Neuronal stem cell (in vitro differentiated cells): ENCODE measurements at regions not wholly inside any gene's neighbourhood (a gene's known extent, or its start where the extent isn't known, plus 50 kb on each side); places are given as distances from the start of the nearest gene placed in this dataset.

Experiments
- DNase-seq: peaks from one replicate; pipeline ENCODE4 v3.0.0-alpha.2; 2013; ENCODE audit warnings: low spot score
- H2AFZ ChIP-seq: one replicate; pipeline ENCODE4 v1.6.1; 2013; ENCODE audit warnings: mild to moderate bottlenecking, low read length, inconsistent platforms
- H2AK5ac ChIP-seq: 2 replicates; pipeline ENCODE4 v1.6.1; 2013; ENCODE audit warnings: low read depth, mild to moderate bottlenecking, inconsistent platforms, low read length, moderate library complexity, mixed read lengths
- H2BK120ac ChIP-seq: 2 replicates; pipeline ENCODE4 v1.6.1; 2013; ENCODE audit warnings: low read depth, mild to moderate bottlenecking, inconsistent platforms, low read length, moderate library complexity, mixed read lengths
- H2BK12ac ChIP-seq: one replicate; pipeline ENCODE4 v1.6.1; 2013; ENCODE audit warnings: low read length, inconsistent platforms
- H2BK15ac ChIP-seq: 2 replicates; pipeline ENCODE4 v1.6.1; 2013; ENCODE audit warnings: mild to moderate bottlenecking, low read length, inconsistent platforms, mixed read lengths
- H2BK5ac ChIP-seq: one replicate; pipeline ENCODE4 v1.6.1; 2013; ENCODE audit warnings: inconsistent platforms, mild to moderate bottlenecking, low read length, moderate library complexity
- H3K14ac ChIP-seq: one replicate; pipeline ENCODE4 v1.6.1; 2013; ENCODE audit warnings: low read length, inconsistent platforms
- H3K18ac ChIP-seq: 2 replicates; pipeline ENCODE4 v1.6.1; 2013; ENCODE audit warnings: low read length, inconsistent platforms
- H3K23ac ChIP-seq: 2 replicates; pipeline ENCODE4 v1.6.1; 2013; ENCODE audit warnings: low read depth, mild to moderate bottlenecking, mixed read lengths, low read length, inconsistent platforms; ENCODE audit not compliant: poor library complexity
- H3K27ac ChIP-seq: replicated peaks from 3 replicates; pipeline ENCODE4 v1.5.1; 2013; ENCODE audit warnings: low read length, inconsistent platforms
- H3K27me3 ChIP-seq, 3 experiments: 2 replicates each; pipeline ENCODE4 v1.6.1; 2013; ENCODE audit warnings: low read length in 3 of 3, mild to moderate bottlenecking in 2 of 3, inconsistent platforms in 1 of 3, low read depth in 1 of 3, mixed read lengths in 1 of 3, moderate library complexity in 1 of 3; ENCODE audit not compliant: control insufficient read depth in 3 of 3, insufficient read depth in 3 of 3
- H3K36me3 ChIP-seq, 2 donors: replicated peaks in 1 of 2; 2 replicates each; pipeline ENCODE4 v1.6.1; 2013; ENCODE audit warnings: low read length in 2 of 2; ENCODE audit not compliant: control insufficient read depth in 2 of 2, insufficient read depth in 2 of 2
- H3K4ac ChIP-seq: 2 replicates; pipeline ENCODE4 v1.6.1; 2013; ENCODE audit warnings: inconsistent platforms, mild to moderate bottlenecking, low read length, moderate library complexity
- H3K4me1 ChIP-seq, 2 donors: 1 replicate in 1 of 2; 2 replicates in 1 of 2; pipeline ENCODE4 v1.6.1; 2013; ENCODE audit warnings: low read length in 2 of 2, low read depth in 1 of 2; ENCODE audit not compliant: control insufficient read depth in 2 of 2, insufficient read depth in 1 of 2
- H3K4me2 ChIP-seq: one replicate; pipeline ENCODE4 v1.6.1; 2013; ENCODE audit warnings: mild to moderate bottlenecking, low read length, inconsistent platforms; ENCODE audit not compliant: insufficient read depth, poor library complexity, severe bottlenecking
- H3K4me3 ChIP-seq, 2 donors: 2 replicates each; pipeline ENCODE4 v1.5.1; 2013; ENCODE audit warnings: low read length in 2 of 2, mild to moderate bottlenecking in 2 of 2, inconsistent platforms in 1 of 2, moderate library complexity in 1 of 2
- H3K79me1 ChIP-seq: one replicate; pipeline ENCODE4 v1.6.1; 2013; ENCODE audit warnings: low read depth, mild to moderate bottlenecking, inconsistent platforms, low read length, moderate library complexity
- H3K9ac ChIP-seq: one replicate; pipeline ENCODE4 v1.6.1; 2013; ENCODE audit warnings: mild to moderate bottlenecking, low read depth, low read length, inconsistent platforms; ENCODE audit not compliant: poor library complexity
- H3K9me3 ChIP-seq, 2 donors: replicated peaks in 1 of 2; 2 replicates each; pipeline versions ENCODE3 to v1.6.1; 2013; ENCODE audit warnings: low read length in 2 of 2, mild to moderate bottlenecking in 2 of 2, inconsistent platforms in 1 of 2, low read depth in 1 of 2, mixed read lengths in 1 of 2, moderate library complexity in 1 of 2; ENCODE audit not compliant: control insufficient read depth in 2 of 2, insufficient read depth in 1 of 2
- H4K8ac ChIP-seq: one replicate; pipeline ENCODE4 v1.6.1; 2013; ENCODE audit warnings: low read depth, mild to moderate bottlenecking, inconsistent platforms, low read length, moderate library complexity
- H4K91ac ChIP-seq: one replicate; pipeline ENCODE4 v1.6.1; 2013; ENCODE audit warnings: low read length, low read depth, mild to moderate bottlenecking, inconsistent platforms; ENCODE audit not compliant: poor library complexity
- WGBS, 2 donors: extraction: QIAGEN DNeasy Blood & Tissue Kit; methylation state at CpG; one replicate each; pipeline ENCODE4 v1.1.7; 2013; ENCODE audit warnings: missing lambda C conversion rate in 2 of 2, mixed read lengths in 1 of 2; ENCODE audit not compliant: insufficient read length in 2 of 2, insufficient replicate concordance in 1 of 2; ENCODE audit errors: extremely low coverage in 2 of 2; 5-methylcytosine and 5-hydroxymethylcytosine counted together

DNA sequence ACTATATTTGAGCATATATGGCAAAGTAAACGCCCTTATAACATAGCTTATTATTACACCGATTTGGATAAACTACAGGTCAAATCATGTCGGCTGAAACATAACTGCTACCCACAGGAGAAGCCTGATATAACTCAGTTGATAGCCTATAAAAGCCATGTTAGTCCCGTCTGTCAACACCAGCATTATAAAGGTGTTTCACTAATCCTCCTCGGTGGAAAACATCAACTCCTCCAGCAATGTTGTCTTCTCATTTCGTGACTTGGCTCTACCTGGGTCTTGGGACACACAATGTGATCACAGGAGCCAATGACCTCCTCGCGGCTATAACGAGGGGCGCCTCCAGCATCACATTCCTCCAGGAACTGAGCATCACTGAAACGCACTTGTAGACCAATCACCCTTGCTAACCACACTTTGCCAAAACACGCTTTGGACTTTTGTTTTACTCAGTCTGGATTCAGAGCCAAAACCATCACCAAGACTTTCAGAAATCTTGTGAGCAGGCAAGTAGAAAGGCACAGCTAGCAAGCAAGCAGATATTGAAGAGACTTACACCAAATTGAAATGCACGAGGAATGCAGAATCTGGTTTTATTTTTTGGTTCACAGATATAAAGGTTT lies 269.7 kb upstream of the NFE2L3 start:
- no peaks in the 10 kb centered on the region for H3K36me3 ChIP-seq
- no peaks in the 10 kb centered on the region for H3K9me3 ChIP-seq
- H2AK5ac ChIP-seq: no peak overlapping the region
- H3K27me3 ChIP-seq: peaks cover 0 to 69% (median 0%) of the 10 kb centered on the region in 3 experiments
- H2BK15ac ChIP-seq: no peak overlapping the region
- H3K14ac ChIP-seq: no peak overlapping the region
- no peak overlapping the region for H3K4ac ChIP-seq
- H3K23ac ChIP-seq: no peak overlapping the region
- no peak overlapping the region for H4K91ac ChIP-seq
- no peak overlapping the region for H2BK12ac ChIP-seq
- H3K9ac ChIP-seq: no peak overlapping the region
- no CpG with 5 or more reads among the region's 13 CpGs for WGBS, 2 donors
- no peak overlapping the region for H3K4me2 ChIP-seq
- no peaks in the 10 kb centered on the region for H3K79me1 ChIP-seq
- peaks cover 0 to 2% of the 10 kb centered on the region in 2 donors for H3K4me1 ChIP-seq
- DNase-seq: no peak
- no peak overlapping the region for H3K4me3 ChIP-seq
- H2BK5ac ChIP-seq: no peak overlapping the region
- no peak overlapping the region for H2AFZ ChIP-seq
- no peak overlapping the region for H4K8ac ChIP-seq
- H3K18ac ChIP-seq: no peak overlapping the region
- H2BK120ac ChIP-seq: no peak overlapping the region
- H3K27ac ChIP-seq: no peak overlapping the region

DNA sequence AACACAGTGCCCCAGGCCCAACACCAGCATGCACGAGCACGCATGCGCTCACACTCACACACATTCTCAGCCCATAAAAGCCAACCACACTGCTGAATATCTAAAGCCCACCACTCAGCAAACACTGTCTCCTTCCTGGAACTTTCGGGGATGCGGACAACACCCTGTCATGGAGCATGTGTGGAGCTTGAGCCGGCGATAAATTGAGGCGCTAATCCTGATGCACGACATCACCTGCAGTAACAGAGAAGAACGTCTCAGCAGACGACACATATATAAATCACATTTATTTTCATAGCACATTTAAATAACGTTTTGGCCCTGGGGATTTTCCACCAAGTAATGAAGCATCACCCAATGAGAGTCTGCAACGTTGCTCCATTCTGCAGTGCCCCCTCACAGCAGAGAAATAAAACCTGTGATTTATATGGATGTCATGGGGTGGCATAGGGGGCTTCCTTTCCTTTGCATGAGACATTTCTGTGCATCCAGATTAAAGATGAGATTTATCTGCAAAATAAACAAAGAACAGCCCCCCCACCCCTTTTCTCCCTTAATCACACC lies 267.7 kb upstream of the NFE2L3 start:
- H3K4ac ChIP-seq: no peak overlapping the region
- no peak overlapping the region for H2BK12ac ChIP-seq
- H2AK5ac ChIP-seq: no peak overlapping the region
- H3K9me3 ChIP-seq: no peaks in the 10 kb centered on the region
- H3K9ac ChIP-seq: no peak overlapping the region
- no peak overlapping the region for H2AFZ ChIP-seq
- H3K36me3 ChIP-seq: no peaks in the 10 kb centered on the region
- no peak overlapping the region for H3K4me3 ChIP-seq
- WGBS, 2 donors: no CpG with 5 or more reads among the region's 13 CpGs
- H3K4me2 ChIP-seq: no peak overlapping the region
- DNase-seq: no peak
- no peaks in the 10 kb centered on the region for H3K79me1 ChIP-seq
- H2BK120ac ChIP-seq: no peak overlapping the region
- H3K27me3 ChIP-seq: peaks cover 0 to 64% (median 0%) of the 10 kb centered on the region in 3 experiments
- no peak overlapping the region for H4K91ac ChIP-seq
- no peak overlapping the region for H2BK15ac ChIP-seq
- H3K4me1 ChIP-seq: peaks cover 0 to 2% of the 10 kb centered on the region in 2 donors
- no peak overlapping the region for H3K14ac ChIP-seq
- no peak overlapping the region for H3K18ac ChIP-seq
- H2BK5ac ChIP-seq: no peak overlapping the region
- no peak overlapping the region for H4K8ac ChIP-seq
- no peak overlapping the region for H3K23ac ChIP-seq
- no peak overlapping the region for H3K27ac ChIP-seq

DNA sequence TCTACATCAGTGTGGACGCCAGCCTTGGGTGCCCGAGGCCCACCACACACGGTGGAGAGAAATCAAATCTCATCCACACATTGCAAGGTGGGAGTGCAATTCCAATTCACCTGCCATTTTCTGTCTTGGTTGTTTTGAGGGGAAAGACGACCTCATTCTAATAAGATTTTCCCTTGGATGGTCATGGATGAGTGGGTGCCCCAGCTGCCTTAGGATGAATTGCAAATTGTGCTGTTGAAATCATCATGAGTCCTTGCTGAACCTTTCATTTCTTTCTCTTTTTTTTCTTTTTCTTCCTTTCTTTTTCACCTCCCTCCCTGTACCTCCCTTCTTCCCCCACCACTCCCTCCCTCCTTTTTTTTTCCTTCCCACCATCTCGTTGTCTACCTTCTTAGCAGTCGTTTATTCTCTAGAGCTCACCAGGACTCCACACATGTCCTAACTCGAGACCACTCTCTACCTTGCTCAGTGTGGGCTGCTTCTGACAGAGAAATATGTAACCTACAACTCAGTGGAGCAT lies 266.9 kb upstream of the NFE2L3 start:
- no peak overlapping the region for H2BK120ac ChIP-seq
- no peak overlapping the region for H2AK5ac ChIP-seq
- no peak overlapping the region for H2BK5ac ChIP-seq
- H3K9ac ChIP-seq: no peak overlapping the region
- H2AFZ ChIP-seq: no peak overlapping the region
- H3K14ac ChIP-seq: no peak overlapping the region
- H3K23ac ChIP-seq: no peak overlapping the region
- no peak overlapping the region for H4K91ac ChIP-seq
- DNase-seq: no peak
- no peak overlapping the region for H2BK12ac ChIP-seq
- no peaks in the 10 kb centered on the region for H3K9me3 ChIP-seq
- no peak overlapping the region for H2BK15ac ChIP-seq
- no CpG with 5 or more reads among the region's 7 CpGs for WGBS, 2 donors
- H3K4me2 ChIP-seq: no peak overlapping the region
- H3K4me1 ChIP-seq: peaks cover 0 to 2% of the 10 kb centered on the region in 2 donors
- no peak overlapping the region for H3K27ac ChIP-seq
- peaks cover 0 to 67% (median 0%) of the 10 kb centered on the region in 3 experiments for H3K27me3 ChIP-seq
- no peak overlapping the region for H3K18ac ChIP-seq
- H3K36me3 ChIP-seq: no peaks in the 10 kb centered on the region
- no peak overlapping the region for H3K4me3 ChIP-seq
- H4K8ac ChIP-seq: no peak overlapping the region
- no peaks in the 10 kb centered on the region for H3K79me1 ChIP-seq
- no peak overlapping the region for H3K4ac ChIP-seq

DNA sequence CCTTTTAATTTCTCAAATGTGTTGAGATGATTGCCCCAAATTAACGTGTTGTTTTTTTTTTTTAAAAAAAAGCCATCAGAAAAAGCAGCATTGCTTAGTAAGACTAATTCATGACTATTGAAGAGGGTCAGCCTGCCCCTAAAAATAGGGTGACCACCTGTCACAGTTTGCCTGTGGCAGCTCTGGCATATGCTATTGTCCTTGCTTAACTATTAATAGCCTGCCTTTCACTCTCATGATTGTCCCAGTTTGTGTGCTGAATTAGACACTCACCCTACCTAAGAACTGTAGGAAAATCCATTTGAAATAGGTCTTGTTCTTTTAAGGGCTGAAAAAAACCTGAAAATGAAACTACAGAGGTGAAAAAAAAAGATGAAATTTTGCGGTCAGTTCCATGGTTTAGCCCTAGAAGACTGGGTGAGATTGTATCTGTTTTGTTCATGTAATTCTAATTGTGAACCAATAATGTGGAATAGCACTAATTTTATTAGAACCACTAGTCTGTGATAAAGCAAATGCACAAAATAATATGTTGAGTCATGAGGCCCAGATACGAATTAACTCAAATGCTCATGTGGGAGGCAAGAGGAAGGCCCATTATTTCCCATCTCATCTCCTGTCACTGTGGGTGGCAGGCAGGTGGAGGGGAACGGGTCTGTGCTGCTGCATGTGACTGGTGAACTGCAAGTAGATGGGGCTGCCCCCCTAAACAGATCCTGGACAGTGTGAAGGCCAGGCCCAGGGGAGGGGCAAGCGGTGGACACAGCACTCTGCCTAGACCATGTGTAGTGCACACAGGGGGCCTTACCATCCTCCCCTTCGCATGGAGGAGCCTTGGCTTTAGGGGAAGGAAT lies 265.4 kb upstream of the NFE2L3 start:
- Histone ChIP-seq H4K91ac (no peak overlapping the region), H2BK120ac (no peak overlapping the region), H4K8ac (no peak overlapping the region), H3K9me3 (no peaks in the 10 kb centered on the region), H3K4me2 (no peak overlapping the region), H3K4me3 (peak overlapping the region in 1 of 2 donors; percentile 13), H3K4ac (no peak overlapping the region), H3K27ac (no peak overlapping the region), H3K27me3 (peaks cover 0 to 67% (median 0%) of the 10 kb centered on the region in 3 experiments), H2BK15ac (no peak overlapping the region), H3K36me3 (no peaks in the 10 kb centered on the region), H2BK12ac (no peak overlapping the region), H2BK5ac (no peak overlapping the region), H2AFZ (no peak overlapping the region), H3K4me1 (peaks cover 0 to 2% of the 10 kb centered on the region in 2 donors), H3K9ac (no peak overlapping the region), H2AK5ac (no peak overlapping the region), H3K14ac (no peak overlapping the region), H3K18ac (no peak overlapping the region), H3K23ac (no peak overlapping the region), H3K79me1 (no peaks in the 10 kb centered on the region)
- WGBS, 2 donors: no CpG with 5 or more reads among the region's 6 CpGs
- no peak for DNase-seq
